Hepatocyte (in vitro differentiated cells): ENCODE measurements at regions not wholly inside any gene's neighbourhood (a gene's known extent, or its start where the extent isn't known, plus 50 kb on each side); places are given as distances from the start of the nearest gene placed in this dataset.

ENCODE experiments used
- DNase-seq: peaks from one replicate; pipeline ENCODE4 v3.0.0-alpha.2; 2016; ENCODE audit warnings: low spot score
- H2AFZ ChIP-seq: fragments of 200-600 bp; sonication (generic); 2 replicates; pipeline ENCODE4 v1.6.0; 2016; ENCODE audit warnings: antibody characterized with exemption, mild to moderate bottlenecking
- H3K27ac ChIP-seq: fragments of 200-600 bp; sonication (generic); 2 replicates; pipeline ENCODE4 v1.5.1; 2016; ENCODE audit warnings: mild to moderate bottlenecking
- H3K27me3 ChIP-seq: fragments of 200-600 bp; sonication (generic); 2 replicates; pipeline ENCODE4 v1.6.1; 2016
- H3K36me3 ChIP-seq: fragments of 200-600 bp; sonication (generic); replicated peaks from 2 replicates; pipeline ENCODE4 v1.5.1; 2016; ENCODE audit warnings: low read depth; ENCODE audit not compliant: insufficient read depth
- H3K4me1 ChIP-seq: fragments of 200-600 bp; sonication (generic); 2 replicates; pipeline ENCODE4 v1.5.1; 2016; ENCODE audit warnings: mild to moderate bottlenecking, moderate library complexity; ENCODE audit not compliant: insufficient read depth
- H3K4me2 ChIP-seq: fragments of 200-600 bp; sonication (generic); 2 replicates; pipeline ENCODE4 v1.6.0; 2016
- H3K4me3 ChIP-seq: fragments of 200-600 bp; sonication (generic); 2 replicates; pipeline ENCODE4 v1.5.1; 2016; ENCODE audit warnings: mild to moderate bottlenecking
- H3K79me2 ChIP-seq: fragments of 200-600 bp; sonication (generic); 2 replicates; pipeline ENCODE4 v1.6.0; 2017; ENCODE audit warnings: mild to moderate bottlenecking
- H3K9me2 ChIP-seq: fragments of 200-600 bp; sonication (generic); replicated peaks from 2 replicates; pipeline ENCODE4 v1.6.0; 2017; ENCODE audit warnings: mild to moderate bottlenecking; ENCODE audit not compliant: insufficient read depth
- H3K9me3 ChIP-seq: fragments of 200-600 bp; sonication (generic); 2 replicates; pipeline ENCODE4 v1.5.1; 2016; ENCODE audit warnings: low read depth, mild to moderate bottlenecking
- H4K20me1 ChIP-seq: fragments of 200-600 bp; sonication (generic); 2 replicates; pipeline ENCODE4 v1.6.0; 2016; ENCODE audit warnings: mild to moderate bottlenecking; ENCODE audit not compliant: insufficient read depth, poor library complexity, severe bottlenecking
- EZH2 ChIP-seq: fragments of 200-600 bp; sonication (generic); IDR thresholded peaks from 2 replicates; pipeline ENCODE4 v1.6.1; 2016; ENCODE audit warnings: antibody characterized with exemption, mild to moderate bottlenecking, borderline replicate concordance
- EZH2phosphoT487 ChIP-seq: fragments of 200-600 bp; sonication (generic); IDR thresholded peaks from one replicate; pipeline ENCODE4 v1.6.1; 2018; ENCODE audit warnings: antibody characterized with exemption, mild to moderate bottlenecking, low read depth, moderate library complexity; ENCODE audit not compliant: unreplicated experiment, severe bottlenecking
- WGBS: methylation state at CpG from one replicate; pipeline ENCODE4 v1.1.6; 2016; ENCODE audit warnings: low lambda C conversion rate; ENCODE audit errors: missing lambda C conversion rate; 5-methylcytosine and 5-hydroxymethylcytosine counted together
- TF ChIP-seq, protein P1 (sequence below): fragments of 200-600 bp; sonication (generic); IDR thresholded peaks from 2 replicates; pipeline ENCODE4 v1.5.1; 2016; ENCODE audit warnings: antibody characterized with exemption, mild to moderate bottlenecking; ENCODE audit not compliant: poor library complexity

DNA sequence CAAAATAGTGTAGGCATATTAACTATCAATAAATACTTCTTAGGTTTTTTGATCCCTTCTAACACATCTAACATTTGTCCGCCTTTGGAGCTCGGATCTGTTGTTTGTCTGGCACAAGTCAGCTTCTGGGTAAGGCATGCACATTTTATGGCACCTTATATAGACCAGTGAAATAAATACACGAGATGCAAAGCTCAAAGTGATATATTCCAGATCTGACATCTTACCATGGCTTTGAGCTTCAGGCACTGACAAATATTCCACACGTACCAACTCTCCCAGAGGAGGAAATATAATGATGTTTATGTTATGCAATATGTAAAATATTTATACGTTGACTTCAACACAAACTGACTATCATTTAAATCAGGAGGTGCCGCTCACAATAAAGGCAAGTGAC, 430.1 kb upstream of the SMIM21 start:
- no peak overlapping the region for H3K27ac ChIP-seq
- H3K9me2 ChIP-seq = no peaks in the 10 kb centered on the region
- H3K9me3 ChIP-seq = no peaks in the 10 kb centered on the region
- H3K4me1 ChIP-seq = no peaks in the 10 kb centered on the region
- H4K20me1 ChIP-seq = no peaks in the 10 kb centered on the region
- TF ChIP-seq, protein P1, sequence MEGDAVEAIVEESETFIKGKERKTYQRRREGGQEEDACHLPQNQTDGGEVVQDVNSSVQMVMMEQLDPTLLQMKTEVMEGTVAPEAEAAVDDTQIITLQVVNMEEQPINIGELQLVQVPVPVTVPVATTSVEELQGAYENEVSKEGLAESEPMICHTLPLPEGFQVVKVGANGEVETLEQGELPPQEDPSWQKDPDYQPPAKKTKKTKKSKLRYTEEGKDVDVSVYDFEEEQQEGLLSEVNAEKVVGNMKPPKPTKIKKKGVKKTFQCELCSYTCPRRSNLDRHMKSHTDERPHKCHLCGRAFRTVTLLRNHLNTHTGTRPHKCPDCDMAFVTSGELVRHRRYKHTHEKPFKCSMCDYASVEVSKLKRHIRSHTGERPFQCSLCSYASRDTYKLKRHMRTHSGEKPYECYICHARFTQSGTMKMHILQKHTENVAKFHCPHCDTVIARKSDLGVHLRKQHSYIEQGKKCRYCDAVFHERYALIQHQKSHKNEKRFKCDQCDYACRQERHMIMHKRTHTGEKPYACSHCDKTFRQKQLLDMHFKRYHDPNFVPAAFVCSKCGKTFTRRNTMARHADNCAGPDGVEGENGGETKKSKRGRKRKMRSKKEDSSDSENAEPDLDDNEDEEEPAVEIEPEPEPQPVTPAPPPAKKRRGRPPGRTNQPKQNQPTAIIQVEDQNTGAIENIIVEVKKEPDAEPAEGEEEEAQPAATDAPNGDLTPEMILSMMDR = no peak
- TF ChIP-seq EZH2phosphoT487 = no peak
- TF ChIP-seq EZH2 = no peak
- H3K4me3 ChIP-seq = no peak overlapping the region
- no peaks in the 10 kb centered on the region for H3K27me3 ChIP-seq
- no peak for DNase-seq
- no peaks in the 10 kb centered on the region for H3K36me3 ChIP-seq
- H3K4me2 ChIP-seq = no peak overlapping the region
- 63% methylated on average over 6 of the region's 6 CpGs for WGBS
- H2AFZ ChIP-seq = no peak overlapping the region
- no peaks in the 10 kb centered on the region for H3K79me2 ChIP-seq

DNA sequence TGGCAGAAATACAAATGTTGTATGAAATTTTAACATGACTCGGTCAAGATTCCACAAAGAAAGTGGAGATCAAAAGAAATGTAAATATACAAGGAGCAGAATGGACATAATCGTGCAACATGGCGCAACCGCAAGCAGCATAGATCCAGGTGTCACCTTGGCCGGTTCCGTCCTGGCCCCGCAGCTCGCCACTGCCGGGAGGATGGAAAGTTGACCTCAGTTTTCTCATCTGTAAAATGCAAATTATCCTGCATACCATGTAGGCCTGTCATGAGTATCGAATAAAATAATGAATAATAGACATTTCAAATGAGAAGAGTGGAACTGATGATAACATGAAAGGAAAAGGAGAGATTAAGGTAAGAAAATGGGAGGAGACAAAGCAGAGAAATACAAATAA, 427.3 kb upstream of the SMIM21 start:
- Histone ChIP-seq H3K9me2 (no peaks in the 10 kb centered on the region), H4K20me1 (no peaks in the 10 kb centered on the region), H2AFZ (no peak overlapping the region), H3K4me1 (no peaks in the 10 kb centered on the region), H3K27me3 (no peaks in the 10 kb centered on the region), H3K4me2 (no peak overlapping the region), H3K9me3 (no peaks in the 10 kb centered on the region), H3K79me2 (no peaks in the 10 kb centered on the region), H3K4me3 (no peak overlapping the region), H3K36me3 (no peaks in the 10 kb centered on the region), H3K27ac (no peak overlapping the region)
- 99% methylated on average over 10 of the region's 10 CpGs for whole genome bisulfite sequencing
- TF ChIP-seq EZH2 = no peak
- TF ChIP-seq EZH2phosphoT487 = no peak
- TF ChIP-seq, protein P1 = no peak
- DNase-seq = no peak

DNA sequence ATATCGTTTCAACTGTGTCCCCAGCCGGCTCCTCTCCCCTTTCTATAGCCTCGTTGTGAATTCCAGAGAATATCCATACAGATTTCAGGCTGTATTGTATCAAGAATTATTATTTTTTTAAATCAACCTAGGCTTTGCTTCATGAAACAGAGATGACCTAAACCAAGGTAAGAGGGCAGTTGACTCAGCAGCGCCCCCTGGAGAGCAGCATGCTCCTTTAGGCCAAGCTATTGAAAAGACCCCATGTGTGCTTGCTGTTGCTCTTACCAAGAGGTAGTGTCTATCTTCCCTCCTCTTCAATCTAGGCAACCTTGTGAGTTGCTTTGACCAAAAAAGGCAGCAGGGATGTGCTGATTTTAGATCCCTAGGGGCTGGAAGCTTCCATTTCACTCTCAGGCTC, 426.7 kb upstream of the SMIM21 start:
- H3K4me3 ChIP-seq = no peak overlapping the region
- H2AFZ ChIP-seq = no peak overlapping the region
- no peaks in the 10 kb centered on the region for H3K79me2 ChIP-seq
- H4K20me1 ChIP-seq = no peaks in the 10 kb centered on the region
- H3K9me2 ChIP-seq = no peaks in the 10 kb centered on the region
- no peaks in the 10 kb centered on the region for H3K9me3 ChIP-seq
- no peaks in the 10 kb centered on the region for H3K36me3 ChIP-seq
- H3K27me3 ChIP-seq = no peaks in the 10 kb centered on the region
- no peak overlapping the region for H3K4me2 ChIP-seq
- WGBS = 79% methylated on average over 4 of the region's 4 CpGs
- H3K27ac ChIP-seq = no peak overlapping the region
- TF ChIP-seq, protein P1 = peak; percentile 25
- no peak for TF ChIP-seq EZH2
- DNase-seq = no peak
- H3K4me1 ChIP-seq = no peaks in the 10 kb centered on the region

DNA sequence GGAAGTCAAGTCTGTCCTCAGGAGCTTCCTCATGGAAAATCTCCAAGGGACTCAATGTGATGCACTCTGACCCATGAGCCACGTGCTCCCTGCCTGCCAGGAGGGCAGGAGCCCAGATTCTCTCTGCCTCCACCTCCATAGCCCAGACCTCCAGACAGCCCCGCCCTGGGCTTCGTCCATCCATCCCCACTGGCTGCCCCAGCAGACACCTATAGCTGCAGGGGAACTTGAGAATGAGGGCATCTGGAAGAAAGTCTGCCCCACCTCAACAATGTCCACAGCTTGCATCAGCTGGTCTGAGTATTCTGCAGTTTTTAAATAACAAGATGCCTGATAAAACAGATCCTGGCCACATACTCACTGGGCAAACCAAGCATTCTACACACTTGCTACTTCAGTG, 418.8 kb upstream of the SMIM21 start:
- Histone ChIP-seq H2AFZ (no peak overlapping the region), H3K36me3 (no peaks in the 10 kb centered on the region), H3K27me3 (no peaks in the 10 kb centered on the region), H3K9me2 (no peaks in the 10 kb centered on the region), H4K20me1 (no peaks in the 10 kb centered on the region), H3K79me2 (no peaks in the 10 kb centered on the region), H3K4me1 (no peaks in the 10 kb centered on the region), H3K4me2 (no peak overlapping the region), H3K27ac (no peak overlapping the region), H3K9me3 (no peaks in the 10 kb centered on the region), H3K4me3 (no peak overlapping the region)
- no peak for DNase-seq
- WGBS = 86% methylated on average over 3 of the region's 3 CpGs
- TF ChIP-seq EZH2 (no peak), EZH2phosphoT487 (no peak)
- TF ChIP-seq, protein P1 = no peak
